LHCN-M2 (cell line): ENCODE measurements at regions not wholly inside any gene's neighbourhood (a gene's known extent, or its start where the extent isn't known, plus 50 kb on each side); places are given as distances from the start of the nearest gene placed in this dataset.
"Not testable (repeated sequence)": the region's sequence is repeated elsewhere in the genome, so short reads cannot be mapped to it uniquely, and the experiment has no call there.

Experiments
- DNase-seq: peaks from one replicate; pipeline ENCODE4 v3.0.0-alpha.2; 2012; ENCODE audit warnings: low read depth

GRCh38 chr6:145263778-145264211, 471.5 kb downstream of the EPM2A start:
- no peak for DNase-seq

- DNase-seq, result no peak
Observed at GRCh38 chr6:145266432-145267075, 468.8 kb downstream of the EPM2A start.

- DNase-seq, result no peak
Observed at GRCh38 chr6:145267076-145267867, 468.0 kb downstream of the EPM2A start.

GRCh38 chr6:145270464-145270863, 464.9 kb downstream of the EPM2A start:
- DNase-seq, result no peak

GRCh38 chr6:145271040-145271439, 464.3 kb downstream of the EPM2A start:
- DNase-seq, result no peak

- DNase-seq, result no peak
Observed at GRCh38 chr6:145271577-145271976, 463.7 kb downstream of the EPM2A start.

- DNase-seq, result no peak
Observed at GRCh38 chr6:145272246-145272645, 463.1 kb downstream of the EPM2A start.

- DNase-seq, result no peak
Observed at GRCh38 chr6:145273136-145273535, 462.2 kb downstream of the EPM2A start.

GRCh38 chr6:145274083-145274482, 461.2 kb downstream of the EPM2A start:
- no peak for DNase-seq

GRCh38 chr6:145275019-145275418, 460.3 kb downstream of the EPM2A start:
- no peak for DNase-seq

GRCh38 chr6:145275787-145276186, 459.5 kb downstream of the EPM2A start:
- no peak for DNase-seq

GRCh38 chr6:145276756-145277155, 458.6 kb downstream of the EPM2A start:
- no peak for DNase-seq

- DNase-seq, result no peak
Observed at GRCh38 chr6:145277358-145278086, 457.8 kb downstream of the EPM2A start.

GRCh38 chr6:145278163-145278807, 457.0 kb downstream of the EPM2A start:
- peak; percentile 25 for DNase-seq

- no peak for DNase-seq
Observed at GRCh38 chr6:145279551-145279950, 455.8 kb downstream of the EPM2A start.

GRCh38 chr6:145279993-145280392, 455.3 kb downstream of the EPM2A start:
- DNase-seq, result peak; percentile 12

GRCh38 chr6:145283209-145283608, 452.1 kb downstream of the EPM2A start:
- not testable (repeated sequence) for DNase-seq

GRCh38 chr6:145283856-145284255, 451.5 kb downstream of the EPM2A start:
- DNase-seq, result no peak

- DNase-seq, result no peak
Observed at GRCh38 chr6:145286916-145287315, 448.4 kb downstream of the EPM2A start.

- no peak for DNase-seq
Observed at GRCh38 chr6:145289573-145289972, 445.7 kb downstream of the EPM2A start.

- DNase-seq, result no peak
Observed at GRCh38 chr6:145290122-145290521, 445.2 kb downstream of the EPM2A start.

GRCh38 chr6:145292066-145292465, 443.3 kb downstream of the EPM2A start:
- no peak for DNase-seq
